ENCODE measurements at regions not wholly inside any gene's neighbourhood (a gene's known extent, or its start where the extent isn't known, plus 50 kb on each side); places are given as distances from the start of the nearest gene placed in this dataset.

DNA sequence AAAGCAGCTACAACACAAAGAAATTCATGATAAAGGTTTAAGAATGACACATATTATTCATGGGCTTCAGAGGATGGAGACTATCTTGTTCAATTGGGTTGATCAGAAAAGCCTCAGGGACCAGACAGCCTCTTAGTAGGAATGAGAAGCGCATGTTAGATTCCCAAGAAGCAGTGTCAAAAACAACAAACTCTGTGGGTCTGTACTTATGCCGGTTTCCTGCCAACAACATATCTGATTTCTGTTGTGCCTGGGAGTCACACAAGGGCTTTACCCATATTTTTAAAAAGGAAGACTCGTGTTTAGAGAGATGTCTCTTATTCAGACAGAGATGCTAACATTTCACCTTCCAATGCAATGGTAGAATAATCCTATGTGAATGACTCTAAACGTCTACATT is 2180.6 kb upstream of the CELF4 start:
- peaks cover 8% of the 10 kb centered on the region for H3K36me3 Mint-ChIP-seq

DNA sequence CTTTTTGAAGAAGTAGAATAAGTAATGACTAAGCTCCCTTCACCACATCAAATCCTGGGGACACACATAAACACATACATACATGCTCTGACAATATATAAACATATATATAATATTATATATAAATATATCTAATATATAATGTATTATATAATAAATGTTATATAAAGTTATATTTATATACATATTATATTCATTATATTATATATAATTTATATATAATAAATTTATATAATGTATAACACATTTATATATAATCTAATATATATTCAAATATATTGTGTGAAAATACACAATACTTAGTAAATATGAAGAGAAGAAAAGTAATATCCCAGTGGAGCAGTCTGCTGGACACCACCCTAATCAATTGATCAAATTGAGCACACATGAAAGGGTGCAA is 2177.9 kb upstream of the CELF4 start:
- Mint-ChIP-seq H3K36me3 (peaks cover 8% of the 10 kb centered on the region), H3K4me3 (no peak overlapping the region), H3K27me3 (ENCODE audit: low read depth in 2 of 2) (no peaks in the 10 kb centered on the region), H3K9me3 (peaks cover 5 to 8% of the 10 kb centered on the region in 2 donors), H3K27ac (no peak overlapping the region), H3K4me1 (no peaks in the 10 kb centered on the region)
- Histone ChIP-seq H3K27ac (ENCODE audit: low read length) (no peak overlapping the region), H3K9me3 (ENCODE audit: control insufficient read depth, insufficient read depth, low read length) (no peaks in the 10 kb centered on the region), H3K4me3 (ENCODE audit: low read length) (no peak overlapping the region), H3K4me1 (ENCODE audit: control insufficient read depth, insufficient read depth, low read length) (no peaks in the 10 kb centered on the region), H3K27me3 (ENCODE audit: control insufficient read depth, insufficient read depth, low read length) (no peaks in the 10 kb centered on the region), H3K36me3 (ENCODE audit: control insufficient read depth, insufficient read depth, low read length) (no peaks in the 10 kb centered on the region)
- DNase-seq (no peak), ATAC-seq (no peak)
- TF ChIP-seq, protein P1, sequence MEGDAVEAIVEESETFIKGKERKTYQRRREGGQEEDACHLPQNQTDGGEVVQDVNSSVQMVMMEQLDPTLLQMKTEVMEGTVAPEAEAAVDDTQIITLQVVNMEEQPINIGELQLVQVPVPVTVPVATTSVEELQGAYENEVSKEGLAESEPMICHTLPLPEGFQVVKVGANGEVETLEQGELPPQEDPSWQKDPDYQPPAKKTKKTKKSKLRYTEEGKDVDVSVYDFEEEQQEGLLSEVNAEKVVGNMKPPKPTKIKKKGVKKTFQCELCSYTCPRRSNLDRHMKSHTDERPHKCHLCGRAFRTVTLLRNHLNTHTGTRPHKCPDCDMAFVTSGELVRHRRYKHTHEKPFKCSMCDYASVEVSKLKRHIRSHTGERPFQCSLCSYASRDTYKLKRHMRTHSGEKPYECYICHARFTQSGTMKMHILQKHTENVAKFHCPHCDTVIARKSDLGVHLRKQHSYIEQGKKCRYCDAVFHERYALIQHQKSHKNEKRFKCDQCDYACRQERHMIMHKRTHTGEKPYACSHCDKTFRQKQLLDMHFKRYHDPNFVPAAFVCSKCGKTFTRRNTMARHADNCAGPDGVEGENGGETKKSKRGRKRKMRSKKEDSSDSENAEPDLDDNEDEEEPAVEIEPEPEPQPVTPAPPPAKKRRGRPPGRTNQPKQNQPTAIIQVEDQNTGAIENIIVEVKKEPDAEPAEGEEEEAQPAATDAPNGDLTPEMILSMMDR (IDR thresholded peaks at IDR 0.05) = no peak
- intact Hi-C loops (cut with micrococcal nuclease) = no loop called here

More for the DNA sequence above, 2180.6 kb upstream of the CELF4 start:
- ATAC-seq = no peak
- no peaks in the 10 kb centered on the region for H3K4me1 ChIP-seq (ENCODE audit: control insufficient read depth, insufficient read depth, low read length)
- no peaks in the 10 kb centered on the region for H3K9me3 ChIP-seq (ENCODE audit: control insufficient read depth, insufficient read depth, low read length)
- no peaks in the 10 kb centered on the region for H3K27me3 Mint-ChIP-seq (ENCODE audit: low read depth in 2 of 2)
- no peaks in the 10 kb centered on the region for H3K36me3 ChIP-seq (ENCODE audit: control insufficient read depth, insufficient read depth, low read length)
- TF ChIP-seq, protein P1 (IDR thresholded peaks at IDR 0.05) = no peak
- H3K4me3 ChIP-seq (ENCODE audit: low read length) = no peak overlapping the region
- H3K27ac ChIP-seq (ENCODE audit: low read length) = no peak overlapping the region
- no peaks in the 10 kb centered on the region for H3K4me1 Mint-ChIP-seq
- WGBS (ENCODE audit: insufficient coverage) = 86% methylated on average over 4 of the region's 4 CpGs
- no peak overlapping the region for H3K27ac Mint-ChIP-seq
- H3K9me3 Mint-ChIP-seq = peaks cover 5 to 10% of the 10 kb centered on the region in 2 donors
- intact Hi-C loops (cut with micrococcal nuclease) = no loop called here
- DNase-seq = no peak
- H3K4me3 Mint-ChIP-seq = no peak overlapping the region
- H3K27me3 ChIP-seq (ENCODE audit: control insufficient read depth, insufficient read depth, low read length) = no peaks in the 10 kb centered on the region

DNA sequence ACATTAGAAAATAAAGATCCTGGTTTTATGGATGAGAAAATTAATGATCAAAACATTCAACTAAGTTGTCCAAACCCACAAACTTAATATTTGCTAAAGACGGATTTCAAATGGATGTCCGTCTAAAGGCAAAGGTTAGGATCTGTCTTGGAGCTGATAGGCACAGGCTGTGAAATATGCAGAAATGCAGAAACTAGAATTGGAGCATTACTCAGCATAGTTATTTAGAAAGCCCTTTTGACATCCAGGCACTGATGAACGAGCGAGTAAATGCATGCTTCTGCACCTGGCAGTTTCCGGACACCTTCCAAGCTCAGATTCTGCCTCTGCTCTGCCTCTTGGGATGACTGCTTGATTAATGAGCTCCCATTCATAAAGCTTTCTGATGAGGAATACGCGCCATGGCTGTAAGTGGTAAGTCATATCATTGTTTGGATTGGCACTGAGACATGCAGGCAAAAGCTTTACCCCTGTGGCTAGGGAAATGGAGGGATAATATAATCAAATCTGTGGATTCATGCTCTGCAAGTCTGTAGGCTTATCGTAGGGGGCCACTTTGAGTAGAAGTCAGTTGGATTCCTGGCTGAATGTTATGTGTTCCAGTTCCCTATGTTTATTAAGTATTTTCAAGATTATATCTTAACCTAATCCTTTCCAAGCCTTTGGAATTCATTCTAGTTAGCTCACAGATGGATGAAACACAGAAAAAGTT is 2176.3 kb upstream of the CELF4 start:
- Histone ChIP-seq H3K27ac (ENCODE audit: low read length) (no peak overlapping the region), H3K36me3 (ENCODE audit: control insufficient read depth, insufficient read depth, low read length) (no peaks in the 10 kb centered on the region), H3K4me3 (ENCODE audit: low read length) (no peak overlapping the region), H3K9me3 (ENCODE audit: control insufficient read depth, insufficient read depth, low read length) (no peaks in the 10 kb centered on the region), H3K27me3 (ENCODE audit: control insufficient read depth, insufficient read depth, low read length) (no peaks in the 10 kb centered on the region), H3K4me1 (ENCODE audit: control insufficient read depth, insufficient read depth, low read length) (no peaks in the 10 kb centered on the region)
- TF ChIP-seq, protein P1 (IDR thresholded peaks at IDR 0.05) = no peak
- Mint-ChIP-seq H3K9me3 (peaks cover 2 to 5% of the 10 kb centered on the region in 2 donors), H3K27ac (no peak overlapping the region), H3K4me3 (no peak overlapping the region), H3K4me1 (no peaks in the 10 kb centered on the region), H3K36me3 (no peaks in the 10 kb centered on the region), H3K27me3 (ENCODE audit: low read depth in 2 of 2) (no peaks in the 10 kb centered on the region)
- intact Hi-C loops (cut with micrococcal nuclease) = no loop called here
- ATAC-seq (no peak), DNase-seq (no peak)
- WGBS (ENCODE audit: insufficient coverage) = 84% methylated on average over 8 of the region's 8 CpGs

DNA sequence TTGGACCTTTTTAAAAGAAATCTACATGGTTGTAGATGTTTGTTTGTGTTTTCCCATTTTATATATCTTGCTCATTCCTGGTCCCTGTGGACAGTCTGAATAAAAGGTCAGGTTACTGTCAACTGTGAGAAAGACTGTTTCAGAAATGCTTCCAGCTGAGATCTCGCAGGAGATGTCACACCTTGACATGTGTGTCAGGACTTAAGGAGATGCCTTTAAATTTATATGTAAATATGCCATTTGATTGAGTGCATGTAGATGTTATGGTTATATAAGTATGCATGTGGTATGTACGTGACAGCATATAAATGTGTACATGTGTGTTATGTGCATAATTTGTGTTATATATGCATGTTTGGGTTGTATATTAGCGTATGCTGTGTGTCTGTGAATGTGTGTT is 2172.3 kb upstream of the CELF4 start:
- Histone ChIP-seq H3K36me3 (ENCODE audit: control insufficient read depth, insufficient read depth, low read length) (no peaks in the 10 kb centered on the region), H3K4me1 (ENCODE audit: control insufficient read depth, insufficient read depth, low read length) (no peaks in the 10 kb centered on the region), H3K27ac (ENCODE audit: low read length) (no peak overlapping the region), H3K4me3 (ENCODE audit: low read length) (no peak overlapping the region), H3K9me3 (ENCODE audit: control insufficient read depth, insufficient read depth, low read length) (no peaks in the 10 kb centered on the region), H3K27me3 (ENCODE audit: control insufficient read depth, insufficient read depth, low read length) (no peaks in the 10 kb centered on the region)
- Mint-ChIP-seq H3K27ac (no peak overlapping the region), H3K36me3 (no peaks in the 10 kb centered on the region), H3K27me3 (ENCODE audit: low read depth in 2 of 2) (no peaks in the 10 kb centered on the region), H3K9me3 (peaks cover under 1 to 10% of the 10 kb centered on the region in 2 donors), H3K4me1 (no peaks in the 10 kb centered on the region), H3K4me3 (no peak overlapping the region)
- TF ChIP-seq, protein P1 (IDR thresholded peaks at IDR 0.05) = no peak
- DNase-seq (no peak), ATAC-seq (no peak)
- 91% methylated on average over 3 of the region's 3 CpGs for WGBS (ENCODE audit: insufficient coverage)
- intact Hi-C loops (cut with micrococcal nuclease) = no loop called here
